GM12878 (cell line): ENCODE measurements at regions not wholly inside any gene's neighbourhood (a gene's known extent, or its start where the extent isn't known, plus 50 kb on each side); places are given as distances from the start of the nearest gene placed in this dataset.

ENCODE experiments used
- ATAC-seq: fragments of 200-7000 bp; cut with Tn5 transposase; 3 replicates; pipeline ENCODE4 v1.9.1; 2020; ENCODE audit warnings: mild to moderate bottlenecking, moderate library complexity
- BruUV-seq: library from RNA; stranded (reverse); fragments of 400-500 nt; replicated peaks from 2 replicates; lab custom pipeline; 2021; lab: Mats Ljungman, UMichigan
- CTCF ChIA-PET: fragments of 300-600 bp; sonication (Branson Sonifier 250); formaldehyde crosslinking; extraction: SDS; loops from one replicate; lab custom pipeline; 2021; ENCODE audit warnings: inconsistent platforms; lab: Yijun Ruan, JAX
- POLR2A ChIA-PET: fragments of 350-600 bp; formaldehyde crosslinking; extraction: SDS; loops from one replicate; lab custom pipeline; 2021; ENCODE audit warnings: inconsistent platforms; lab: Charles Lee
- RAD21 ChIA-PET: fragments of 300-600 bp; sonication (Branson Sonifier 250); formaldehyde crosslinking; loops from one replicate; lab custom pipeline; 2023; ENCODE audit warnings: antibody characterized with exemption; ENCODE audit not compliant: unreplicated experiment; lab: Charles Lee
- SMC1A ChIA-PET: fragments of 300-600 bp; sonication (Branson Sonifier 250); formaldehyde crosslinking; loops from one replicate; lab custom pipeline; 2023; ENCODE audit not compliant: unreplicated experiment, uncharacterized antibody; lab: Charles Lee
- DNase-seq: peaks from one replicate; pipeline ENCODE4 v3.0.0-alpha.2; 2011; ENCODE audit warnings: low read depth, low spot score
- FAIRE-seq: peaks from 3 replicates; lab custom pipeline; 2011; peaks lifted over from hg19 to GRCh38; lab: Jason Lieb, UNC
- H2AFZ ChIP-seq: 2 replicates; pipeline ENCODE4 v1.6.0; 2011; ENCODE audit warnings: low read depth, low read length, control low read depth; ENCODE audit not compliant: control insufficient read depth
- H3K27ac ChIP-seq: 2 replicates; pipeline ENCODE4 v1.5.1; 2011; ENCODE audit warnings: control low read depth; ENCODE audit not compliant: control insufficient read depth, insufficient read depth
- H3K27me3 ChIP-seq, 2 experiments: replicated peaks in 1 of 2; 2 replicates each; pipeline versions ENCODE4 v1.6.0 to v1.6.1; 2011; ENCODE audit warnings: low read length in 1 of 2; ENCODE audit not compliant: control insufficient read depth in 2 of 2, insufficient read depth in 2 of 2
- H3K36me3 ChIP-seq, 2 experiments: 2 replicates each; pipeline ENCODE4 v1.5.1; 2011; ENCODE audit warnings: low read length in 1 of 2; ENCODE audit not compliant: control insufficient read depth in 2 of 2, insufficient read depth in 2 of 2
- H3K4me1 ChIP-seq: 2 replicates; pipeline ENCODE4 v1.6.1; 2011; ENCODE audit warnings: mild to moderate bottlenecking, low read length, moderate library complexity, mixed read lengths; ENCODE audit not compliant: control insufficient read depth, insufficient read depth
- H3K4me2 ChIP-seq: 2 replicates; pipeline ENCODE4 v1.6.0; 2011; ENCODE audit warnings: control low read depth; ENCODE audit not compliant: control insufficient read depth, insufficient read depth
- H3K4me3 ChIP-seq: fragments of 200-600 bp; sonication (generic); 2 replicates; pipeline ENCODE4 v1.5.1; 2016
- H3K79me2 ChIP-seq: 2 replicates; pipeline ENCODE4 v1.6.0; 2011; ENCODE audit warnings: low read length; ENCODE audit not compliant: control insufficient read depth, insufficient read depth
- H3K9ac ChIP-seq: 2 replicates; pipeline ENCODE4 v1.8.0; 2011; ENCODE audit warnings: low read length, control low read depth, mixed read lengths; ENCODE audit not compliant: control insufficient read depth, insufficient read depth
- H3K9me3 ChIP-seq: replicated peaks from 3 replicates; pipeline ENCODE4 v1.5.1; 2011; ENCODE audit warnings: mild to moderate bottlenecking, low read length; ENCODE audit not compliant: control insufficient read depth, insufficient read depth
- H4K20me1 ChIP-seq: 2 replicates; pipeline ENCODE4 v1.6.0; 2011; ENCODE audit not compliant: control insufficient read depth, insufficient read depth
- BMI1 ChIP-seq: fragments of 450-650 bp; IDR thresholded peaks from 2 replicates; pipeline ENCODE4 v1.6.1; 2016; ENCODE audit warnings: mild to moderate bottlenecking, moderate library complexity, borderline replicate concordance
- CEBPZ ChIP-seq: fragments of 150-350 bp; IDR thresholded peaks from 2 replicates; pipeline ENCODE4 v1.6.1; 2016; ENCODE audit warnings: low read depth, low read length
- FOS ChIP-seq: IDR thresholded peaks from 3 replicates; pipeline ENCODE4 v1.6.1; 2011; ENCODE audit warnings: borderline replicate concordance; ENCODE audit not compliant: insufficient read length; ENCODE audit errors: extremely low read depth
- KDM1A ChIP-seq: fragments of 200-600 bp; sonication (generic); IDR thresholded peaks from 2 replicates; pipeline ENCODE4 v1.6.1; 2016; ENCODE audit warnings: borderline replicate concordance
- MEF2B ChIP-seq: fragments of 450-650 bp; IDR thresholded peaks from 2 replicates; pipeline ENCODE4 v1.6.1; 2018; ENCODE audit warnings: mild to moderate bottlenecking, moderate library complexity; ENCODE audit not compliant: partially characterized antibody, poor library complexity, severe bottlenecking
- NBN ChIP-seq: fragments of 450-650 bp; IDR thresholded peaks from 2 replicates; pipeline ENCODE4 v1.6.1; 2016
- NRF1 ChIP-seq: conservative IDR thresholded peaks from 2 replicates; pipeline ENCODE4 v1.6.1; 2011; ENCODE audit warnings: mild to moderate bottlenecking, low read depth, low read length, improper control_type of control experiment
- SKIL ChIP-seq: fragments of 450-650 bp; IDR thresholded peaks from 2 replicates; pipeline ENCODE4 v1.6.1; 2017; ENCODE audit warnings: mild to moderate bottlenecking, low read depth, inconsistent platforms; ENCODE audit not compliant: poor library complexity, severe bottlenecking
- SRF ChIP-seq, 2 experiments: IDR thresholded peaks; 2 replicates each; pipeline ENCODE4 v1.6.1; 2011; ENCODE audit warnings: low read depth in 2 of 2, low read length in 2 of 2, mild to moderate bottlenecking in 1 of 2, moderate library complexity in 1 of 2
- TBL1XR1 ChIP-seq: IDR thresholded peaks from 2 replicates; pipeline ENCODE4 v1.6.1; 2012; ENCODE audit warnings: low read depth, low read length, improper control_type of control experiment
- ZBED1 ChIP-seq: IDR thresholded peaks from 2 replicates; pipeline ENCODE4 v1.6.1; 2016; ENCODE audit warnings: borderline replicate concordance
- ZNF207 ChIP-seq: fragments of 450-650 bp; IDR thresholded peaks from 2 replicates; pipeline ENCODE4 v1.6.1; 2014; ENCODE audit warnings: antibody characterized with exemption, mild to moderate bottlenecking, borderline replicate concordance
- ZNF24 ChIP-seq: fragments of 450-650 bp; IDR thresholded peaks from 2 replicates; pipeline ENCODE4 v1.6.1; 2017; ENCODE audit warnings: antibody characterized with exemption, mild to moderate bottlenecking
- WGBS: methylation state at CpG from one replicate; pipeline ENCODE4 v1.1.6; 2016; ENCODE audit warnings: low lambda C conversion rate; ENCODE audit not compliant: insufficient replicate concordance, insufficient coverage; ENCODE audit errors: missing lambda C conversion rate; 5-methylcytosine and 5-hydroxymethylcytosine counted together
- in situ Hi-C: fragments of 300-500 bp; cut with MboI; formaldehyde crosslinking; loops from 9 replicates; pipeline ENCODE4 v1.14.3; 2018; ENCODE audit warnings: mixed read lengths
- intact Hi-C: fragments of 100-400 bp; cut with micrococcal nuclease; formaldehyde crosslinking; loops from one replicate; pipeline ENCODE4 v1.14.2; 2022; ENCODE audit not compliant: unreplicated experiment
- TF ChIP-seq, protein P1 (sequence below): IDR thresholded peaks from 2 replicates; pipeline ENCODE4 v1.6.1; 2012; ENCODE audit warnings: improper control_type of control experiment, low read depth, low read length; ENCODE audit not compliant: insufficient replicate concordance

DNA sequence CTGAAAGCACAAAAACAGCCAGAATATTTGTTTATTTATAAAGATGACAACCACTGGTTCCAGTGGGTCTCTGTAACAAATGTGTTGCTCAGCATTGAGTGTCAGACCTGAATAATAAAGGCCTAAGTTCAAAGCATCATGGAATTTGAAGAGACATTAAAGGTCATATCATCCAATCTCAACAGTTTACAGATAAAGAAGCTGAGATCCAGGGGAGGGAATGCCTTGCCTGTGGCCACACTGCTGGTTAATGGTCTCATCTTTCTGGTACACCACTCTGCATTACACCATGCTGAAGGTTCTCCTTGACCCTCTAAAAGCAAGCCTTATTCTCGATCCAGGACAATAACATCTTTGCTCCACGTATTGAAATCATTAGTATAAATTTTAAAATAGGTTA lies 446.5 kb upstream of the ACVR2A start (continued):
- TF ChIP-seq, protein P1, sequence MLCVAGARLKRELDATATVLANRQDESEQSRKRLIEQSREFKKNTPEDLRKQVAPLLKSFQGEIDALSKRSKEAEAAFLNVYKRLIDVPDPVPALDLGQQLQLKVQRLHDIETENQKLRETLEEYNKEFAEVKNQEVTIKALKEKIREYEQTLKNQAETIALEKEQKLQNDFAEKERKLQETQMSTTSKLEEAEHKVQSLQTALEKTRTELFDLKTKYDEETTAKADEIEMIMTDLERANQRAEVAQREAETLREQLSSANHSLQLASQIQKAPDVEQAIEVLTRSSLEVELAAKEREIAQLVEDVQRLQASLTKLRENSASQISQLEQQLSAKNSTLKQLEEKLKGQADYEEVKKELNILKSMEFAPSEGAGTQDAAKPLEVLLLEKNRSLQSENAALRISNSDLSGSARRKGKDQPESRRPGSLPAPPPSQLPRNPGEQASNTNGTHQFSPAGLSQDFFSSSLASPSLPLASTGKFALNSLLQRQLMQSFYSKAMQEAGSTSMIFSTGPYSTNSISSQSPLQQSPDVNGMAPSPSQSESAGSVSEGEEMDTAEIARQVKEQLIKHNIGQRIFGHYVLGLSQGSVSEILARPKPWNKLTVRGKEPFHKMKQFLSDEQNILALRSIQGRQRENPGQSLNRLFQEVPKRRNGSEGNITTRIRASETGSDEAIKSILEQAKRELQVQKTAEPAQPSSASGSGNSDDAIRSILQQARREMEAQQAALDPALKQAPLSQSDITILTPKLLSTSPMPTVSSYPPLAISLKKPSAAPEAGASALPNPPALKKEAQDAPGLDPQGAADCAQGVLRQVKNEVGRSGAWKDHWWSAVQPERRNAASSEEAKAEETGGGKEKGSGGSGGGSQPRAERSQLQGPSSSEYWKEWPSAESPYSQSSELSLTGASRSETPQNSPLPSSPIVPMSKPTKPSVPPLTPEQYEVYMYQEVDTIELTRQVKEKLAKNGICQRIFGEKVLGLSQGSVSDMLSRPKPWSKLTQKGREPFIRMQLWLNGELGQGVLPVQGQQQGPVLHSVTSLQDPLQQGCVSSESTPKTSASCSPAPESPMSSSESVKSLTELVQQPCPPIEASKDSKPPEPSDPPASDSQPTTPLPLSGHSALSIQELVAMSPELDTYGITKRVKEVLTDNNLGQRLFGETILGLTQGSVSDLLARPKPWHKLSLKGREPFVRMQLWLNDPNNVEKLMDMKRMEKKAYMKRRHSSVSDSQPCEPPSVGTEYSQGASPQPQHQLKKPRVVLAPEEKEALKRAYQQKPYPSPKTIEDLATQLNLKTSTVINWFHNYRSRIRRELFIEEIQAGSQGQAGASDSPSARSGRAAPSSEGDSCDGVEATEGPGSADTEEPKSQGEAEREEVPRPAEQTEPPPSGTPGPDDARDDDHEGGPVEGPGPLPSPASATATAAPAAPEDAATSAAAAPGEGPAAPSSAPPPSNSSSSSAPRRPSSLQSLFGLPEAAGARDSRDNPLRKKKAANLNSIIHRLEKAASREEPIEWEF: no peak

GRCh38 chr2:147396890-147397289 lies 447.9 kb upstream of the ACVR2A start:
- Histone ChIP-seq H3K4me1 (no peaks in the 10 kb centered on the region), H4K20me1 (no peaks in the 10 kb centered on the region), H3K4me2 (no peak overlapping the region), H3K9ac (no peak overlapping the region), H3K4me3 (no peak overlapping the region), H3K27me3 (no peaks in the 10 kb centered on the region), H3K79me2 (no peaks in the 10 kb centered on the region), H3K27ac (no peak overlapping the region), H3K9me3 (no peaks in the 10 kb centered on the region; the same call in 2 of the 3 replicates), H3K36me3 (no peaks in the 10 kb centered on the region), H2AFZ (no peak overlapping the region)
- DNase-seq (no peak), ATAC-seq (no peak), FAIRE-seq (no peak)
- POLR2A ChIA-PET: no interaction called here
- TF ChIP-seq FOS (no peak), MEF2B (no peak), ZBED1 (no peak), SKIL (no peak), SRF (IDR thresholded peaks at IDR 0.05; ENCODE audit: low read depth in 2 of 2, low read length in 2 of 2) (no peak), KDM1A (no peak), TBL1XR1 (no peak), ZNF24 (no peak), CEBPZ (no peak), BMI1 (no peak), ZNF207 (no peak), NRF1 (no peak), NBN (no peak)
- BruUV-seq: no TSS peak
- SMC1A ChIA-PET: interaction anchor here (0.7 kb wide), 1 partner anchor 280 kb away, joined by 3 read pairs; no protein-coding TSS in a partner anchor
- intact Hi-C loops (no loop called here), in situ Hi-C loops (no loop called here)
- RAD21 ChIA-PET: no interaction called here
- CTCF ChIA-PET: no interaction called here
- 49% methylated on average over 3 of the region's 3 CpGs for WGBS
